GM21360 (cell line): ENCODE measurements at regions not wholly inside any gene's neighbourhood (a gene's known extent, or its start where the extent isn't known, plus 50 kb on each side); places are given as distances from the start of the nearest gene placed in this dataset.
"Not testable (repeated sequence)": the region's sequence is repeated elsewhere in the genome, so short reads cannot be mapped to it uniquely, and the experiment has no call there.

Experiments used
- ATAC-seq: cut with Tn5 transposase; IDR thresholded peaks from one replicate; pipeline ENCODE4 v1.9.1; 2021; ENCODE audit warnings: mild to moderate bottlenecking, moderate library complexity; ENCODE audit not compliant: unreplicated experiment

DNA sequence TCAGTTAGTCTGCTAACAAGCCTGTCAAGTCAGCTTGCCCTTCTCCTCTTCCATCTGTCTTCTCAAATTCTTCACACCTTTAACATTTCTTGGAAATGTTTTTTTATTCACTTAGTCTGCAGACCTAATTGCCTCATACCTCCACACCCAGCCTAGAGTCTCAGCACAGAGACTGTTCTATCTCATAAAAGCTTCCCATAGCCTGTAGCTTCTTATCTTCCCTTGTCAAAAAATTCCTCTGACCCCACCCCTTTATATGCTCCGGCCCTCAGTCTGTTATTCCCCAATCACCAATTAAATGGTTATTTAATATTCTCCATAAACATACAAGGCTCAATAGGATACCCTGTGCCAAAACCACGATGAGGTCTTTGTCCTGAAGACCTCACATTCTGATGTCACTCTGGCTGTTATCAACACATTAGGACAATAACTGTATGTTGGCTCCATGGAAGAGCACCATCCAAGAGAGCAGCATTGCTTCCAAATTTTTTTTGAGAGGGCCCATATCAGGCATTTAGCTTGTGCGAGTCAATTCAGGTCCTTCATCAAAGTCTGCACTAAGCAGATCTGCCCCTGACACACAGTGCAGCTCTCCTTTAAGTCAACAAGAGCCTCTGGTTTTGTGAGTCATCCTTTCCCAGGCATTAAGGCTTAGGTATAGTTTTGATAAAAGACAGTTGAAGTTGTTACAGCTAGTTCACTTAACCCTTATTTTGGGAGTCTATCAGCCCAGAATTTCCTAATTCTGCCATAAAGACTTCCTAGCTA lies 83.2 kb upstream of the TBX18 start:
- ATAC-seq, result no peak

DNA sequence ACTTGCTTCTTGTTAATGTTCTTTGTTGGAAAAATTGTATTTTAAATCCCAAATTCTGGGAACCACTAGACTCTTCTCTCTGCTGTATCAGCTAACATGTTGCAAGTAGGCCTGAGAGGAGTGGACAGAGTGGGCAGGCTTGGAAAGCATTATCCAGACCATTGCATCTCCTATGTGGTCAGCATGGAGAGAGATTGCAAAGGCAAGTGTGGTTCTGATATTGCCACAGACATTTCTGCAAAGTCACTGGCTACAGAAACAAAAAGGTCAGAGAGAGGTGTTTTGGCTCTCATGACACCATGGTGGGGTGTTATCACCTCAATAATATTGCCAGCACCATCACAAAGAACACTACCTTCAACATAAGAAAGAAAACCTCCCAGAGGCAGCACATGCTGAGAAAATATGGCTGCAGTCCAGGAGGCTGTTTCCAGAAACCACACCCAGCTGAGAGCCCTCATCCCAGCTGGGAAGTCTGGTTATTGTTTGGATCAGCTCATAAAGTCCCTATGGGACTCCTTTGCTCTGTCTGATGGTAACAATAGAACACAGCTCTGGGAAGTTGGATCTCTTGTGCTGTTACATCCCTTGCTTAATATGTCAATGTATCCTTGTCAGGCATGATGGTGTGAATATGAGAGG lies 78.2 kb upstream of the TBX18 start:
- ATAC-seq, result no peak

DNA sequence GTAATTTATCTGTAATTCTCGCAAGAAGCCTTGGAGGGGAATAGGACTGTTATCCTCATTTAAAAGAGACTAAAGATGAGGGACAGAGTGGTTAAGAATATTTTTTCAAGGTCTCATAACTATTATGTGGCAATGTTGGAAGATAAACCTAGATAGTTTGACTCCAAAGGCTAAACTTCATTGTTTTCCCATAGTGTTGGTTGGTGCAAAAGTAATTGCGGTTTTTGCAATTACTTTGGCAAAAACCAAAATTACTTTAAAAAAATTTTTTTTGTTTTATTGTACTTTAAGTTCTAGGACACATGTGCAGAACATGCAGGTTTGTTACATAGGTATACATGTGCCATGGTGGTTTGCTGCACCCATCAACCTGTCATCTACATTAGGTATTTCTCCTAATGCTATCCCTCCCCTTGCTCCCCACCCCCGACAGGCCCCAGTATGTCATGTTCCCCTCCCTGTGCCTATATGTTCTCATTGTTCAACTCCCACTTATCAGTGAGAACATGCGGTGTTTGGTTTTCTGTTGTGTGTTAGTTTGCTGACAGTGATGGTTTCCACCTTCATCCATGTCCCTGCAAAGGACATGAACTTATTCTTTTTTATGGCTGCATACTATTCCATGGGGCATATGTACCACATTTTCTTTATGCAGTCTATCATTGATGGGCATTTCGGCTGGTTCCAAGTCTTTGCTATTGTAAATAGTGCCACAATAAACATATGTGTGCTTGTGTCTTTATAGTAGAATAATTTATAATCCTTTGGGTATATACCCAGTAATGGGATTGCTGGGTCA lies 72.9 kb upstream of the TBX18 start:
- ATAC-seq, result not testable (repeated sequence)

DNA sequence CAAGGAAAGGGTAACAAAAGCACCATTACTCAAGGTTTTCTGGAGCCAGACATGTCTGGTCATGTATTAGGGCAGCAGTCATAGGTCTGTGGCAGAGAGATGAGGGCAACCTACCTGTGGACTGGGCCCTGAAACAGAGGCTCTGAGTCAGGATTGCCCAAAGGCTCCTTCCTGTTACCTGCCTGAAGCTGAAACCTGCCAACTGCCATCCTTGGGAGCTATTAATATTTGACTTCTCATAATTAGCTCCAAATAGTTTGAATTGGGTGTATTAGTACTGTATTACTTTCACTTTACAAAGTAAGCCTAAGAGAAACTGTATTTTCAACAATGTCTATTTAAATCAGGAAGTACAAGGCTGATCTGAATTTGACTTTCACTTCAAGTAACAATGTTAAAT lies 72.0 kb upstream of the TBX18 start:
- no peak for ATAC-seq

DNA sequence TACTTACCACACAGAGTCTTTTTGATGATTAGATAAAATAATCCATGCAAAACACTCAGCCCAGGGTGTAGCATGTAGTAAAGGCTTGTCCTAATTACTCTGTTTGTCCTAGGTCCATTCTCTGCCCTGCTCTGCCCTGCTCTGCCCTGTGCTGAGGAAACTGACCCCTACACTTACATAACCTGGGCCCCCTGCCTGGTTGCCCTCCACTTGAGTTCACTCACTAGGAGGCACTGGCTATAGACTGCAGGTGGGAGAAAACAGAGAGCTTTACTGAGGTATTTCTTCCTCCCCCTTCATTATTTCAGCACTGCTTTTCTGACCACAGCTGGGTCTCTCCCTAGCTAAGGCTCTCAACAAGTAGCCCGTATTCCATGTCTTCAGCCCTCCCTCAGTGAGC lies 70.9 kb upstream of the TBX18 start:
- no peak for ATAC-seq

DNA sequence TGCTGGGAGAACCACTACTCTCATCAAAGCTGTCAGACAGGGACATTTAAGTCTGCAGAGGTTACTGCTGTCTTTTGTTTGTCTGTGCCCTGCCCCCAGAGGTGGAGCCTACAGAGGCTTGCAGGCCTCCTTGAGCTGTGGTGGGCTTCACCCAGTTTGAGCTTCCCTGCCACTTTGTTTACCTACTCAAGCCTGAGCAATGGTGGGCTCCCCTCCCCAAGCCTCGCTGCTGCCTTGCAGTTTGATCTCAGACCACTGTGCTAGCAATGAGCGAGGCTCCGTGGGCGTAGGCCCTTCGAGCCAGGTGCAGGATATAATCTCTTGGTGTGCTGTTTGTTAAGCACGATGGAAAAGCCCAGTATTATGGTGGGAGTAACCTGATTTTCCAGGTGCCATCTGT lies 67.5 kb upstream of the TBX18 start:
- not testable (repeated sequence) for ATAC-seq

DNA sequence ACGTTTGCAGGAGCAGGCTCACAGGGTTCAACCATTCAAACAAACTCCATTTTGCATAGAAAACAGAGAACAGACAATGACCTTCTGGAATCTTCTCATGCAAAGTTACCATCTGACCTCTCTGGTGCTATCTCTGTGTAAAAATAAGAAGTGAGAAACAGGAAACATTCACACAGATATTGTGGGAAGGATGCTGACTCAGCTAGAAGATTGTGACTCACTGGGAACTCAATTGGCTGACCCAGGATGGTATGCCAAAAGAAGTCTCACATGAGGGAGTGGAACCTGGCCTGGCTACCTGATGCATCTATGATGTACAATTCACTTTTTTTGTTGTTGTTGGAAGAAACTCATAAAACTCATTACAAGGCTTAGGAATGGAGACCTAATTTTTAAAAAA lies 61.1 kb upstream of the TBX18 start:
- ATAC-seq, result no peak

DNA sequence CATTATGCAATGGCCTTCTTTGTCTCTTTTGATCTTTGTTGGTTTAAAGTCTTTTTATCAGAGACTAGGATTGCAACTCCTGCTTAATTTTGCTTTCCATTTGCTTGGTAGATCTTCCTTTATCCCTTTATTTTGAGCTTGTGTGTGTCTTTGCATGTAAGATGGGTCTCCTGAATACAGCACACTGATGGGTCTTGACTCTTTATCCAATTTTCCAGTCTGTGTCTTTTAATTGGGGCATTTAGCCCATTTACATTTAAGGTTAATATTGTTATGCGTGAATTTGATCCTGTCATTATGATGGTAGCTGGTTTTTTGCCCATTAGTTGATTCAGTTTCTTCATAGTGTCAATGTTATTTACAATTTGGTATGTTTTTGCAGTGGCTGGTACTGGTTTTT lies 56.9 kb upstream of the TBX18 start:
- not testable (repeated sequence) for ATAC-seq

DNA sequence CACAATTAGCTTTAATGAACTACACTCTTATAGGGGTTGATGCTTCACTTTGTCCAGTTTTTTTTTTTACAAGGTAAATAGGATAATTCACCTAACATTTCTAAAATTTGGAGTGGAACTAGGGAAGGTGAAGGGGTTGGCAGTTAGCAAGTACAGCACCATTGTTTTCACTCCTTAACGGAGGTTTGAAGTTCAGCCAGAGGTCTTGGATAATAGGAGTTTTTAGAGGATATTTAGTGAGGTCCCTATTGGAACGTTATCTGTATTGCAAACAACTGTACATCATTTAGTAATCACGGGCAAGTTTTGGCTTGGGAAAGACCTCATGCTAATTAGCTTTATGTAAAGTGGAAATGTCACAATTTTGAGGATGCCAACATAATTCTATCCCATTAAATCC lies 52.3 kb upstream of the TBX18 start:
- no peak for ATAC-seq

DNA sequence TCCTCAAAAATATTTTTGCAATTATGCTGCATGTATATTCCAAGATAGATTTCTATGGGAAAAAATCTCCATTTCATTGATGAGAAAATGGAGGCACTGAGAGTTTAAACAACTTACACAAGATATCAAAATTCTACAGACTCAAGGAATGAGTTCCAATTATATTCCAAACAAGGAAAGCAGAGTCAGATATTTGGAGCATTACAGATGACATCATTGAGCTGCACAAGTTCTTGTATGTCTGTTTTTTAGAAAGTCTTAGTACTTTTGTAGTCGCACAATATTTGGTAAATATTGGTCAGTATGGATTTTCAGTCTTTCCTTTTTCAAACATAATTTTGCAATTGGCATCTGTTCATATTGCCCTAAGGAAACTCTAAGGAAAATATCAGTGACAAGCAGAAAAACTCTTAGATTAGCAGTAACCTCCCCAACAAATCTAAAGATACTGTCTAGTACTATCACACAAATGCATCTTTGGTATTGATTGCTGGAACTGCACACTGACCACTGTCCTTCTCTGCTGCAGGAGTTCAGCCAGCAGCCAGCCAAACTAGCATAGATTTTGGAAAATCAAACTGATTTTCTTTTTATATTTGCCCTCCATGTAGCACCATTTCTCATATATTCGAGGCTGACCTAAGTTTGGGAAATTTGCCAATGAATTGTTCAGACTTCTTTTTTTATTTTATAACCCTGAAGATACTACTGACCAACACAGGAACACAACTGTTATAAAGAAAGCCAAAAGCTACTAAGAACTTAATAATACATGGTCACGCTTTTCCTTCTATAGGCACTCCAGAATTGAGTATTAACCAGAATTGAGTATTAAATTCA lies 51.7 kb upstream of the TBX18 start:
- ATAC-seq, result no peak
